ENCODE measurements at regions not wholly inside any gene's neighbourhood (a gene's known extent, or its start where the extent isn't known, plus 50 kb on each side); places are given as distances from the start of the nearest gene placed in this dataset.

- intact Hi-C loops (cut with micrococcal nuclease), result no loop called here
Measured at GRCh38 chr2:22525681-22526080, 859.3 kb upstream of the KLHL29 start.

GRCh38 chr2:22530131-22530530 lies 854.8 kb upstream of the KLHL29 start:
- intact Hi-C loops (cut with micrococcal nuclease), result no loop called here

- intact Hi-C loops (cut with micrococcal nuclease), result no loop called here
Measured at GRCh38 chr2:22536133-22536532, 848.8 kb upstream of the KLHL29 start.

- intact Hi-C loops (cut with micrococcal nuclease), result no loop called here
Measured at GRCh38 chr2:22554453-22554852, 830.5 kb upstream of the KLHL29 start.

GRCh38 chr2:22557406-22557805 lies 827.6 kb upstream of the KLHL29 start:
- intact Hi-C loops (cut with micrococcal nuclease), result no loop called here

- intact Hi-C loops (cut with micrococcal nuclease), result no loop called here
Measured at GRCh38 chr2:22560021-22560420, 825.0 kb upstream of the KLHL29 start.

- intact Hi-C loops (cut with micrococcal nuclease), result no loop called here
Measured at GRCh38 chr2:22579341-22579740, 805.6 kb upstream of the KLHL29 start.

GRCh38 chr2:22582107-22582506 lies 802.9 kb upstream of the KLHL29 start:
- intact Hi-C loops (cut with micrococcal nuclease), result no loop called here

GRCh38 chr2:22596306-22596705 lies 788.7 kb upstream of the KLHL29 start:
- intact Hi-C loops (cut with micrococcal nuclease), result no loop called here

GRCh38 chr2:22600156-22600555 lies 784.8 kb upstream of the KLHL29 start:
- intact Hi-C loops (cut with micrococcal nuclease), result no loop called here

- intact Hi-C loops (cut with micrococcal nuclease), result no loop called here
Measured at GRCh38 chr2:22600999-22601398, 784.0 kb upstream of the KLHL29 start.

- intact Hi-C loops (cut with micrococcal nuclease), result no loop called here
Measured at GRCh38 chr2:22604136-22604535, 780.8 kb upstream of the KLHL29 start.

- intact Hi-C loops (cut with micrococcal nuclease), result no loop called here
Measured at GRCh38 chr2:22616031-22616430, 768.9 kb upstream of the KLHL29 start.

- intact Hi-C loops (cut with micrococcal nuclease), result no loop called here
Measured at GRCh38 chr2:22623620-22624019, 761.4 kb upstream of the KLHL29 start.

- intact Hi-C loops (cut with micrococcal nuclease), result no loop called here
Measured at GRCh38 chr2:22626621-22627020, 758.4 kb upstream of the KLHL29 start.

GRCh38 chr2:22628221-22628620 lies 756.8 kb upstream of the KLHL29 start:
- intact Hi-C loops (cut with micrococcal nuclease), result no loop called here

GRCh38 chr2:22628906-22629305 lies 756.1 kb upstream of the KLHL29 start:
- intact Hi-C loops (cut with micrococcal nuclease), result no loop called here

- intact Hi-C loops (cut with micrococcal nuclease), result no loop called here
Measured at GRCh38 chr2:22634167-22634566, 750.8 kb upstream of the KLHL29 start.

- intact Hi-C loops (cut with micrococcal nuclease), result no loop called here
Measured at GRCh38 chr2:22656426-22656825, 728.6 kb upstream of the KLHL29 start.

- intact Hi-C loops (cut with micrococcal nuclease), result no loop called here
Measured at GRCh38 chr2:22673529-22673928, 711.5 kb upstream of the KLHL29 start.

- intact Hi-C loops (cut with micrococcal nuclease), result no loop called here
Measured at GRCh38 chr2:22683914-22684313, 701.1 kb upstream of the KLHL29 start.

GRCh38 chr2:22690096-22690495 lies 694.9 kb upstream of the KLHL29 start:
- intact Hi-C loops (cut with micrococcal nuclease), result no loop called here

- intact Hi-C loops (cut with micrococcal nuclease), result no loop called here
Measured at GRCh38 chr2:22691666-22692065, 693.3 kb upstream of the KLHL29 start.

- intact Hi-C loops (cut with micrococcal nuclease), result no loop called here
Measured at GRCh38 chr2:22692746-22693145, 692.2 kb upstream of the KLHL29 start.
